ENCODE measurements at regions not wholly inside any gene's neighbourhood (a gene's known extent, or its start where the extent isn't known, plus 50 kb on each side); places are given as distances from the start of the nearest gene placed in this dataset.
"Not testable (repeated sequence)": the region's sequence is repeated elsewhere in the genome, so short reads cannot be mapped to it uniquely, and the experiment has no call there.

DNA sequence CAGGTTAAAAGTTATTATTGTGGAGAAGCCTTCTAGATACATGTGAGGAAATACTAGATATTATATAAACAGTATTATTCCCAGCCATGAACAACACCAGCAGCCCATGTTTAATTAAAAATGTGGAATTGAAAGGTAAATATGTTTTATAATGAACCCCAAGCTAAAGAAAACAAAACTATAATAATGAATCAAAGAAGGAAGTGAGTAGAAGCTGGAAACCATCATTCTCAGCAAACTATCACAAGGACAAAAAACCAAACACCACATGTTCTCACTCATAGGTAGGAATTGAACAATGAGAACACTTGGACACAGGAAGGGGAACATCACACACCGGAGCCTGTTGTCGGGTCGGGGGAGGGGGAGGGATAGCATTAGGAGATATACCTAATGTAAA, 167.6 kb upstream of the CXXC4 start:
- DNase-seq (ENCODE audit: low spot score); FAIRE-seq: not testable (repeated sequence)

DNA sequence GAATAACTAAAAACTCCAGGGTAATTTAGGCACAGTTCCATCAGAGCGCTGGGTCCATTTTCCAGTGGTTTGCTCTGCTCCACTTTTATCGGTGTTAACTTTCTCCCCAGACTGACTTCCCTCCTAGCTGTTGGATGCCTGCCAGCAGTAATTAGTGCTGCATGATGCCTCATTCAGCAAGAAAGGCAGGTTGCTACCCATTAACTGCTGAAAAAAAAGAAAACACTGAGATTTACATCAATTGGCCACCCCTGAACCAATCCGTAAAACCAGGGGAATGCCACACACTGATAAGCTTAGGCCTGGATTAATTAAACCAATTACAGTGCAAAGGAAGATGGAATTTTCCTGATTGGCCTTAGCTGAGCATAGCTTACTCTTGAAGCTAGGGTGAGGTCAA, 182.4 kb upstream of the CXXC4 start:
- FAIRE-seq (no peak), DNase-seq (ENCODE audit: low spot score) (no peak)

DNA sequence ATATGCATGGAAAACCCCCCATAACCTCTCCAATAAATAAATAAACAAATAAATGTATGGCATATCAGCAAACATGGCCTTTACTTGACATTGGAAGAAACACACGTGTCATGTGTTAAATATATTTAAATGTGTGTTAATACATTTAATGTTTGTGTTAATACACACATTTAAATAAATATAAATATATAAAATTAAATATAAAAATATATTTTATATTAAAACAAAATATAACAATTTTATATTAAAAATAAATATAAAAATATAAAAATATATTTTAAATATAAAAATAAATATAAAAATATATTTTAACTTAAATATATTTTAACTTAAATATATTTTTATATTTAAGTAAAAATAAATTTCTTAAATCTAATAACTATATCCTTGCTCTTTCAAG, 187.6 kb upstream of the CXXC4 start:
- no peak for DNase-seq (ENCODE audit: low spot score)

DNA sequence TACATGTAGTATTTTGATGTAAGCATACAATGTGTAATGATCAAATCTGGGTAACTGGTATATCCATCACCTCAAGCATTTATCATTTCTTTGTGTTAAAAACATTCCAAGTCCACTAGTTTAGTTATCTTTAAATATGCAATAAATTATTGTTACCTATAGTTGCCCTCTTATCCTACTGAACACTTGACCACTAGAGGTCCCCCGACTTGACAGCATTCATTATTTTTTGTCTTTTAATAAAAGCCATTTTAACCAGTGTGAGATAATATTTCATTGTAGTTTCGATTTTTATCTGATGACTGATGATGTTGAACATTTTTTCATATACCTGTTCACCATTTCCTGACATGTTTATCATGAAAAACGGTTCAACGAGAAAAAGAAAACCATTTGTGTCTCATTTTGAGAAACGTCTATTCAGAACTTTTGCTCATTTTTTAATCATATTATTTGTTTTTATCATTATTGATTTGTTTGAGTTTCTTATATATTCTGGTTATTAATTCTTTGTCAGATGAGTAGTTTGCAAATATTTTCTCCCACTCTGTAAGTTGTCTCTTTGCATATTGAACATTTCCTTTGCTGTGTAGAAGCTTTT, 199.0 kb upstream of the CXXC4 start:
- FAIRE-seq (peak; percentile 15), DNase-seq (ENCODE audit: low spot score) (no peak)

More for the DNA sequence above, 187.6 kb upstream of the CXXC4 start:
- peak; percentile 94 for FAIRE-seq

DNA sequence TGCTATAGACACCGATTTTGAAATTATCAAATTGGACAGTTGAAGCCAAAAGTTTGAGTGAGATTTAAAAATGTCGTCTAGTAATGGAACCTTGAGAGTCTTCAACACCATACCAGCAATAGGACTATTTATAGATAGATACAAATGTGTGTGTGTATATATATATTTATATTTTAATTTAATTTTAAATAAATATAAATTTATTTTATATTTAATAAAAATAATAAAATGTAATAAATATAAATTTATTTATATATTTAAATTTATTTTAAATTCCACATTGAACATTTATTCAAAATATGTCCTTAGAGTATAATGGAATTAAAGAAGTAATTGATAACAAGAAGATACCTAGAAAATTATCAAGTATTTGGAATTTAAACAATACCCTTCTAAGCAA, 221.9 kb upstream of the CXXC4 start:
- FAIRE-seq (peak; percentile 52), DNase-seq (ENCODE audit: low spot score) (no peak)

DNA sequence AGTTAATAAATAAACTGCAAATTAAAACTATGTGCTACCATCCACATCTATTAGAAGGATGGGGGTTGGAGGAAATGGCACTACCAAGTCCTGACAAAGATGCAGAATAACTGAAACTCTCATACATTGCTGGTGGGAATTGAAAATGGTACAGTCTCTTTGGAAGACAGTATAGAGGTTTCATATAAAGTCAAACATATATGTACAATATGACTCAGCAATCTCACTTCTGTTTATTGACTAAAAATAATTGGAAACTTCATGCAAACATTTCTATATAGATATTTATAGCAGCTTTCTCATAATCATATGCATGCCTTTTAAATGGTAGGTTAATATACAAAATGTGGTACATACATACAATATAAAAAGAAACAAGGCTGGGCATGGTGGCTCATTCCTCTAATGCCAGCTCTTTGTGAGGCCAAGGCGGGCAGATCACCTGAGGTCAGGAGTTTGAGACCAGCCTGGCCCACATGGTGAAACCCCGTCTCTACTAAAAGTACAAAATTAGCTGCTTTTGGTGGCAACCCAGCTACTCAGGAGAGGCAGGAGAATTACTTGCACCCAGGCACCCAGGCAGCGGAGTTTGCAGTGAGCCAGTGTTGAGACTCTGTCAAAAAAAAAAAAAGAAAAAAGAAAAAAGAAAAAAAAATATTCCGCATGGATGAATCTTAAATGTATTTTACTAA, 225.0 kb upstream of the CXXC4 start:
- no peak for FAIRE-seq
- no peak for DNase-seq (ENCODE audit: low spot score)

DNA sequence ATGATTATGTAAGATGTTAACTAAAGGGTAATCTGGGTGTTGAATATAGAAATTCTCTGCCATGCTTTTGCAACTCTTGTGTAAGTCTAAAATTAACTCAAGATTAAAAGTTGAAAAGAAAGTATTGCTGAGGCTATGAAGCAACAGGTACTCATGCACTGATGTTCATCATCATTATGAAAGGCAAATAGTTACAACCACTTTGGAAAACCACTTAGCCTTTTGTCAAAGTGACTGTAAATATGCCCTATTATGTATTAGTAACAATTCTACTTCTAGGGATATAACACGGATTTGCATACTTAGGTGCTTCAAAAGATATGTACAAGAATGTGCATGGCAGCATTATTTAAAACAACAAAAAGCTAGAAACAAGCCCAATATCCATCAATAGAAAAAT, 227.8 kb upstream of the CXXC4 start:
- DNase-seq (ENCODE audit: low spot score) (no peak), FAIRE-seq (no peak)

DNA sequence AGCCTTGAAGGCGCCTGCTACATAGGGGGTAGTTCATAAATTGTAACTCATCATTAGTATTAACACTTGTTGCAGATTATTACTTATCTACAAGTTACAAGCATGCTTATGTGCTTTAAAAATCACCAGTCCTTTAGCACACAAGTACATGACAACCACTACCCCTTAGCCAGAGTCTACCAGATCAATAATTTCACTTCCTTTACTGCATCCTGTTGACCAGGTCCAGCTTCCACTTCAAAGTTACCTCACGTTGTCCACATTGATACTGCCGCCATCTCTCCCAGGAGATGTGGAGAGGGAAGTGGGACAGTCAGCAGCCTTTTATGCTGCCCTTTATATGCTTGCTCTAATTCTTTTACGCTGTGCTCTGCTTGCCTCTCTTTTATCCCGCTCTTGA, 231.3 kb upstream of the CXXC4 start:
- DNase-seq (ENCODE audit: low spot score) (no peak), FAIRE-seq (no peak)

DNA sequence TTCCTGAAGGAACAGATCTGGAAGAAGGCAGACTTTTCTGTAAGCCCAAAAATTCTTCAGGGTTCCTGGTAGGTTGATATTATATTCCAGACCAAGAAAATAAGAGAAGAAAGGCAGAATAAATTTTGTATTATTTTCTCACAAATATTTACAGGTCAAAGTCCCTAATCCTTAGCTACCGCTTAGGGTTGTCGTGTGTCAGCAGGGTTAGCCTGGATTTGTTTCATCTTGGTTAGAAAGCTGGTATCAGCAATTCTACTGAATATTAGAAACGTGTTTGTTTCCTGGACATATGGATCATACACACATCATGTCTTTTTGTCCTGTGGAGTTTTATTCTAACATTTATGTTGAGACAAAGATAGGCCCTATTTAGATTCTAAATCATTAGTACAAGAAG, 232.9 kb upstream of the CXXC4 start:
- FAIRE-seq (no peak), DNase-seq (ENCODE audit: low spot score) (no peak)

DNA sequence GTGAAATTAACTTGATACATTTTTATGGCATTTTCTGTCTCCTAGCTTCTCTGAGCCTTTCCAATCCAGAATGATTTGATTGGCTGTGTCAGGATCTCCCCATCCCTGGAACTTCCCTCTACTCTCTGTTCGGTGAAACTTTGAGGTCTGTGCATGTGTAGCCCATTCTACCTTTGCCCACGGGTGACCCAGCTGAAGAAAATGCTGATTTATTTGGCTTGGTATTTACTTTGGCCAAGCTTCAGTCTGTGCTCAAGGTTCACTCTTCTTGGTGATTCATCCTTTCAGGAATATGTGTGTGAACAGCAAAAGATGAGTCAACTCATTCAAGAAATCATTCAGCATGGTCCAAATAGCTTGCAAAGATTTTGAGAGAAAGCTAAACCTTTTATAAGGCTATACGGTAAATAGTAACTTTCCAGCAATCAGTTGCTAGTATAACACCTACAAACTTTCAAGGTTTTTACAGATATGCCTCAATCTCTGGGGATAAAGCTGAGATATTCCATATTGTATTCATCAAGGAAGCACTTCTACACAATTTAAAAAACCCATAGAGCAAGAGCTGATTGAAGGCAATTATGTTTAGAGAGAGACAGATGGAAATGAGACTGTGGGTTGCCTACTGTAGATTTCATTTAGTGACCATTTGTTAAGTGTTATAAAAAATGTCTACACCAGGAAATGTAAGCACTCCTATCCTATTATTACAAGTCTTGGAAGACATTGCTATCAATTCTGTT, 233.9 kb upstream of the CXXC4 start:
- DNase-seq (ENCODE audit: low spot score), result peak; percentile 87
- FAIRE-seq, result peak; percentile 94

DNA sequence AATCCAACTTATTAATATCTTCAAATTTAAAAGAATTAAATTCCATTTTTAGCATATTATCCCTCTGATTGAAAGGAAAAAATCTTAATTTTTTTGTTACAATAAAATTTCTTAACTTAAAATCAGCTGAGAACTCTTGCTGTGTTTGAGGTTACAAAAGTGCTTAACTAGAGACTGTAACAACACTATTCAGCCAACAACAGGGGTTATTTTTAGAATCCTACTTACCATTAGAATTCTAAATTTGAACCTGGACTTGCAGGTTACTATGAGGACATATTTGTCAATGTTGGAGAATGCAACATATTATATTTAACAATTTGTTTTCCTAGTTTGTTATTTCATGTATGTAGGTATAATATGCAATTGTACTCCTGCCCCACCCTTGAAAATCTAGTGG, 238.1 kb upstream of the CXXC4 start:
- no peak for DNase-seq (ENCODE audit: low spot score)
- FAIRE-seq, result no peak

DNA sequence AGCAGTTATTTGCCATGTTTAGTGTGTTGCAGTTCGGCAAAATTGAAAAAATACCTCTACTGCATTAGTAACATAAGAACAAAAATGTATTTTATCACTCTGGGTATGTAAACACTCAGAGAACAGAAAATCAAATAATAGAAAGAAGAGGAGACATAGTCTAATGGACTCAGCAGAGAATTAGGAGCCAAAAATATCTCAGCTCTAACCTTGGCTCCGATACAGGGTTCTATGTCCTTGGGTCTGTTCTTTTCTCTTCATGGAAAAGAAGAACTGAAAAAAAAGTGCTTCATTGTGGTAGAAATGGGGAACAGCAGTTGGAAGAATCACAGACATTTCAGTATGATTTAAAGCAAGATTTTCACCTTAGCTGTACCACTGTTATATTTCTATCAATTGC, 240.5 kb upstream of the CXXC4 start:
- FAIRE-seq, result no peak

DNA sequence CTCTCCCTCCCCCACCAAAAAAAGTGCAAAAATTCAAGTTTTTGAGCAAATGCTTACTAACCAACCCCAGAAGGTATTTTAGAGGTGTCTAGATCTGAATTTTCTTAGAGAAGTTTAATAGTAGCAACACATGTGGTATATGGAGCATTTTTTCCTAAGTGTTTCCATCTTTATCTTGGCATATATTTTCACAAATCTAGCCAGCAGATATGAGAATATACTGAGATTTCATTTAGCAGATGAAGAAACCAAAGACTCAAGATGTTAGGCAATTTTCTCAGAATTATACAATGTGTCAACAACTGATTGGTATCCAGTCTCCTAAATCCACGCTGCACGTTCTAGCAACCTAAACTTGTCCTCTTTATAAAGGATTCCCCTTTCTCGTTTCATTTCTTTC, 245.5 kb upstream of the CXXC4 start:
- DNase-seq (ENCODE audit: low spot score) (no peak), FAIRE-seq (no peak)

More for the DNA sequence above, 240.5 kb upstream of the CXXC4 start:
- DNase-seq (ENCODE audit: low spot score), result no peak

DNA sequence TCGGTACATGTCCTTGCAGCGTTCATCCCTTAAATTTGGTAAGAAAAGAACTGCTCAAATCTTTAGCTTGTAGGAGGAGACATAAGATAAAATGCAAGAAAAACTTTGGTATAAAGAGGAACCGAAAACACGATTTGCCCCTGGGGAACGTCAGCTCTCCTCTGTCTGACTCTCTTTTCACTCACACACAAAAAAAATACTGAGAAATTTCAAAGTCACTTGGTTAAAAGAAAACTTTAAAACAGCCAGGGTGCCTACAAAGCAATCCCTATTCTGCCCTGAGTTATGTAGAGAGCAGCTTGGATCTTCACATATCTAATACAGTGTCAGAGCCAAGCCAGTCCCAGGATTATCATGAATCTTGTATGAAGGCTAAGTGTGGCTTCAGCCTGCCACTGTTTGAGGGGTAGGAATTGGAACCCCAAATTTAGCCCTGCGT, 248.5 kb upstream of the CXXC4 start:
- DNase-seq (ENCODE audit: low spot score) (no peak), FAIRE-seq (no peak)

DNA sequence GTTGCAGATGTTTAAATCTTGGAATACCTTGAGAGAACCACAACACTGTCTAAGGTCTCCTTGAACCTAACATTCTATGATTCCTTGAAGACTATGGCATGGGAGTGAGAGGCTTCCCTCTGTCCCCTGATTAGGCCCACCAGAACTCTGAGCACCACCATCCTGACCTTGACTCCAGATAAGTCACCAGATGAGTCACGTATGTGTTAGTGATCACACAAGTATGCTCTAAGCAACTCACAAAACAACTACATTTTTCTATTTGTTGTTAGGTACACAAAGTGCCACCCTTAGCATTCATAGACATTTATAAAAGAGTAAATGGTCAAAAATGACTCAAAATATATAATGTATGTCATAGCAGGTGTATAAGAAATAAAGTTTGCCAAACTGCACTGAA, 252.9 kb upstream of the CXXC4 start:
- no peak for FAIRE-seq
- DNase-seq (ENCODE audit: low spot score), result no peak

DNA sequence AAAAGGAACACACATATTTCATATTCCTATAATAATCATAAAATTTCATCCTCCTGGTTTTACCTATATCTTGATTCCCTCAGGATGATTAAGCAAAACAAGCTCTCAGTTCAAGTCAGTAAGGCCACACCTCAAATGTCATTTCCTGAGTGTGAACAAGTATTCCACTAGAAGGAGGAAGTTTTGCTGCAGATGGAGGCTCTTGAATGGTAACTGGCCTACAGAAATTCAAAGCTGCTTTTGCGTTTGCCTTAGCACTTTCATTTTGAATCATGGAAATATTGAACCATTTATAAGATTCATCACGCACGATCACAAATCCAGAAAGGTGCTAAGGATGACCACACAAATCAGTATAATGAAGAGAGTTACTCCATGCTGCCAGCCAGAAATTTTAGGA, 254.4 kb upstream of the CXXC4 start:
- FAIRE-seq (no peak), DNase-seq (ENCODE audit: low spot score) (no peak)

DNA sequence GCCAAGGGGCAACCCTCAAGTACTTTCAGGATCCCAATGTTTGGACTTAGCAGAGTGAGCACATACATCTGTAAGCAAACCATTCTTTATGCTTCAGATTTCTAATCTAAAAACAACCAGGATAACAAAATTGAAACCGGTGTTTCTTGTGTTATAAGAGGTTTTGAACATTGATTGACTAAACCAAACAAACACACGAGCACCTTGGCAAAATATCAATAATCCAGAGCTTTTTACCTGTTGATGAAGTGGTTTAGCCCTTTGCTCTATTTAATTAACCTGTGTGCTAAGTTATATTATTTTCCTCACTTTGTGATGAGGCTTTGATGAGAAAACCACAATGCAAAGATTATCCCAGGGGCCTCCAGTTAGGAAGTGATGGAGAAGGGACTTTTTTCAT, 255.3 kb upstream of the CXXC4 start:
- no peak for DNase-seq (ENCODE audit: low spot score)
- FAIRE-seq, result no peak

DNA sequence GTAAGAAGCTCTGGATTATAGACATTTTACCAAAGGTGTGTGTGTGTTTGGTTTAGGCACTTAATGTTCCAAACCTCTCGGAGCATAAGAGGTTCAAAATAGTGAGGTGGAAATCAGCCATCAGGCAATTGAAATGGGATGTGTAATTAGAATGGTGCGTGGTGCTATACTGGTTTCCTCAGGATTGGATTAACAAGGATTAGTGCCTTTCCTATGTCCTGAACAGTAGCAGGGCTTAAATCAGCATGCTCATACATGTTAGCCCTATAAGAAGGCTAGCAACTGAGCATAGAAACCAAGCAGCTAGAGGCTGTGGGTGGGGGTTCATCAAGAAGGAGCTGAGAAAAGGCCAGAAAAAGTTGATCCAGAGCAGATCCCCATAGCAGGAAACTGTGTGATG, 256.8 kb upstream of the CXXC4 start:
- DNase-seq (ENCODE audit: low spot score), result no peak
- no peak for FAIRE-seq

DNA sequence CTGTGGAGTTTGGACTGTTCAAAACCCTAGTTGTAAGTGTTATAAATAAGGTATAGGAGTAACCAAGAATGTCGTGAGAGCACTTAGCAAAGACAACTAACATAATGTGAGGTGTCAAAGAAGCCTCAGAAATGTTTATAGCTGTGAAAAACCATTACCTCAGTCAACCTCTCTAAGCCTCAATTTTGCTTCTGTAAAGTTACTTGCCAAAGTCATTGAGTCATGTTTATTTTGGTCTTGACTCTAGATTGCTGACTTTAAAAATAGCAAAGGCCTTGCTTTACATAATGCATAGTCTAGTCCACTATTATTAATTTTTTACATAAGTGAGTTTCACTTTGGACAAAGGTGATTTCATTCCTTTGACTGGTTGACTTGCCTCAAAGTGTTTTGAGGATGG, 257.6 kb upstream of the CXXC4 start:
- DNase-seq (ENCODE audit: low spot score), result no peak
- FAIRE-seq, result no peak

DNA sequence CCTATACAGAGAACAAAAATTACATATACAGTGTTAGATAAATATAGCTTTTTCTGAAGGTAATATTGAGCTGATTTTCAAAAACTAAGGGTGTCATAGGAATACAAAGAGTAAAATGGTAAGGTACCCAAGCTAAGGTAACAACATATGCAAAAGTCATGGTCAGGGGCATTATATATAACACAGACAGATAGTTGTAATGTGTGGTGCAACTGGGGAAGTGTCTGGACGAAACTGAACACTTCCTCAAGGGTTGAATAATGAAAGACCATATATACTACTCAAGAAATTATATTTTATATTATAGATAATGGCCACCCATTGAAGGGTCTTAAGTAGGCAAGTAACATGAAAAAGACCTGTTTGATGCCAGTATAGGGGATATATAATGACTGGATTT, 262.1 kb upstream of the CXXC4 start:
- no peak for DNase-seq (ENCODE audit: low spot score)
- no peak for FAIRE-seq

DNA sequence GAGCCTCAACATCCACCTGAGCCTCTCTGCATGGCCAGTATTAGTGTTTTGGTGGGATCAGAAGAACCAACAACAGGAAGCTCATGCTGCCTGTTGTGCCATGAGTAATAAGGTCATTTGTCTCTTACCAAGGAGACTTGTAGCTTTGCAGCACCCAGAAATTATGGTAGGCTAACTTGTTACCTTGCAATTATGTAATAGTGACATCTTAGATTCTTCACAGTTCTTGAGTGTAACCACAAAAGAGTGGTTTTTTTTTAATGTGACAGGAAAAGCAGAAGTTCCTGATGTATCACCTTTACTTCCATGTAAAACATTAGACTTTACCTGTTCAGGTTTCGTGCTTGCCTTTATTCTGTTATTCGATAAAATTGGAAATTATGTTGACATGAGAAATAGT, 263.9 kb upstream of the CXXC4 start:
- DNase-seq (ENCODE audit: low spot score) (no peak), FAIRE-seq (no peak)

DNA sequence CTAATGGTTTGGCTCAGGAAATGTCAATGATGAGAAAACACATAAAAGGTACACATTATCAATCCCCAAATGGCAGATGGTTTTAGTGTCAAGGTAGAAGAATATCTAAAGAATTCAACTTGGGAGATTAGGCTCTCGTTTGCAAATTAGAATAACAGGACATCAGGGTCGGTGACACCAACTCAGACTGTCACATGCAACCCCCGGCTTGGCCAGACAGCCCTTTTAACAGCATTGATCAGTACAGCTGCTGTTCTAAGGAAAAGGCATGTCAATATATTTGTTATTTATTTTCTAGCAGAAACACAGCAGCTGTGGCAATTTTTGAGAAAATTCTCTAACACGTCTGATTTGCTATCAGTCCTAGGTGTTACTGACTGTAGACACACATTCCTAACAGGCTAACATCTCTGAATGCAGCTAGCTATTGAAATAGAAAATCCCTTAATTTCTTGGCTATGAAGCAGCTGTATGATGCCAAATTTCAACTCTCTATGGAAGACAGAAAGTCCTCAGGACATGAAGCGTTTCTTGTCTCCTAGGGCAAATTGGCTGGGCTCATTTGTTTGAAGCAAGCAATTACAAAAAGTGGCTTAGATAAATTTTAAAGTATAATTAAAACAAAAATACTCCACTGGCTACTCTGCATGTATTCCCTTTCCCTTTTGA, 269.0 kb upstream of the CXXC4 start:
- DNase-seq (ENCODE audit: low spot score) (no peak), FAIRE-seq (no peak)
